Ammon's horn (tissue), 1 donor: ENCODE measurements at regions not wholly inside any gene's neighbourhood (a gene's known extent, or its start where the extent isn't known, plus 50 kb on each side); places are given as distances from the start of the nearest gene placed in this dataset.
"Not testable (repeated sequence)": the region's sequence is repeated elsewhere in the genome, so short reads cannot be mapped to it uniquely, and the experiment has no call there.

Source experiments
- DNase-seq: peaks from one replicate; pipeline ENCODE4 v3.0.0-alpha.2; 2016; ENCODE audit warnings: low spot score

DNA sequence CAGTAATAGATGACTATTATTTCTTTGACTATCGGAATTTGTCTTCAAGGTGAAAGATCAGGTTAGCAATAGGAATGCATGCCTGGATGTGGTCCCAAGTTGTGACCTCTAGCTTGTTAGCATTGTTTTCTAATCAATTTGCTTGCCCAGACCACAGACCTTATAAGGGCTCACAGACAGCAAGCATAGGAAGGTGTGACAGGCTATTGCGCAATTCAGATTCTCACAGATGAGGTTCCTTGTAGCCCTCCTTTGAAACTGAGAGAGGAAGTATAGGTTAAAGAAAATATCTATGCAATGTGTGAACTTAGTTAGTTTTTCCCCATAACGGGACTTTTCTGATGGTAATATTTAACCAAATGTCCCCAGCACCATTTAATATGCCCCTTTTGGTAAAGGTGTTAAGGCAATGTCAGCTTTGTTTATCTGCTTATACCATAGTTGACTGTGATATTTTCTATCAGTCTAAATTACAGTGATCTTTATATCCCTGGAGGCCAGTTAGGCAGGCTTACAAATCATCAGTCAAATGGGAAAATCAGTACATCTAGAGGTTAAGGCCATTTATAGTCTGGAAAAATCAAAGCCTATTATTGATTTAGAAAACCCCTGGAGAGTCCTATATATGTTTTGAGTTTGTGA is 168.1 kb upstream of the MBNL1 start:
- DNase-seq: no peak

DNA sequence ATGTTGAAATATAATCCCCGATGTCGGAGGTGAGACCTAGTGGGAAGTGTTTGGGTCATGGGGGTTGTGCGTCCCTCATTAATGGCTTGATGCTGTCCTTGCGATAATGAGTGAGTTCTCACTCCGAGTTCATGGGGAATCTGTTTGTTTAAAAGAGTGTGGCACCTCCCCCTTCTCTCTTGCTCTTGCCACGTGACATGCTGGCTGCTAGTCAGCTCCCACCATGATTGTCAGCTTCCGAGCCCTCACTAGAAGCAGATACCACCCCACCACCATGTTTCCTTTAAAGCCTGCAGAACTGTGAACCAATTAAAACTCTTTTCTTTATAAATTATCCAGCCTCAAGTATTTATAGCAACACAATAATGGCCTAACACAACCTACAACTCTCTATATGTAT is 166.3 kb upstream of the MBNL1 start:
- no peak for DNase-seq

DNA sequence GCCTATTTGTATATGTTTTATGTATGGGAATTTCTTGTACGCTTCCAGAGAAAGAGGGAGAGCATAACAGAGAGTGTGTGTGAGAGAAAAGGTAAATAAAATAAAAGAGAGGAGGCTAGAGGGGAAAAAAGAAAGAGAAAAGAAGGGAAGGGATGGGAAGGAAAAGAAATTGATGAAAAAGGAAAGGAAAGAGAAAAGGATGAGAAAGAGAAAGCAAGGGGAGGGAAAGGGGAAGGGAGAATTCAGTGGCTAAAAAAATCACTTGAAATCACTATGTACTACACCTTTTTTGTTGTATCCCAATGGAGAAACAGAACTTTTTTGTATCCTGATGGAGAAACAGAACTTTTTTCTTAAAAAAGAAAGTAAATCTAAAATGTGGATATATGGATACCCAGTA is 165.5 kb upstream of the MBNL1 start:
- no peak for DNase-seq

DNA sequence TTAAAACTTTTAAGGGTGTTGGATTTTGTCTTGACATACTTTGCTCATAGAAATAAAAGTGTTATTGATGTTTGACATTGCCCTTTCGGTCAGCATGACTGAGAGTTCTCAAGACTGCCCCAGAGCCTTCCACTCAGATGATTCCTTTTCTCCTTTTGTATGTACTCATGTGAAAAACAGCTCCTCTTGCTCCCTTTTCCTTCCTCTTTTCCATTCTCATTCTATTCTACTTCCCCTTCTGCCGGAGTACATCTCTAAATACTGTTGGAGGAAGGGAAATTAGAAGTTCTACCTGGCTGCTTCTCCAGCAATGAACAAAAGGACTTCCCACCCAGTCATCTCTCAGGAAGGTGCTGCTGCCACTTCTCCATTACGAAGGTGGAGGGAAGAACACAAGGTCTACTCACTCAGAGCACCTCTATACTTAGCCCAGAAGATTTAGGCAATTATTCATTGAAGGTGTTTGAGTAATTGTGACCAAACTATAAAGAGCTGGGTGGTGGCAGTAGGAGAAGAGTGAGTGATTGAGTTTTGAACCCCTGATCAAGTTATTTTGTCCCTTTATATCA is 163.8 kb upstream of the MBNL1 start:
- peak; percentile 22 for DNase-seq

DNA sequence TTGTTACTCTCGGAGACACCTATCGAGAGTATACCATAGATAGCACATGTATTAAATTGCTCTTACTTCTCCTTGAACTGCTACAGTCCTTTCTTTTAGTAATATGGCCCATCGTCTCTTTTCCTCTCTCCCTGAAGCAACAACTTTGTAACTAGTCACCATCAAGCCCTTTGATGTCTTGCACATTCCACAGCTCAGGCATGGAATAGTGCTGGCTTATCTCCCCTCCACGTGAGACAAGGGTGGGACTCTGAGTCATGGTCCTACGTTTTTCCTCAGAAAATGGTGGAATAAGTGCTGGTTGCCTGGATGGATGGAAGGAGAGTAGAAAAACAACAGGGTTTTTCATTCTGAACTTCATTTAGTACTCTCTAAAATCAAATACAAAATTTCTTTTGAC is 163.3 kb upstream of the MBNL1 start:
- no peak for DNase-seq

DNA sequence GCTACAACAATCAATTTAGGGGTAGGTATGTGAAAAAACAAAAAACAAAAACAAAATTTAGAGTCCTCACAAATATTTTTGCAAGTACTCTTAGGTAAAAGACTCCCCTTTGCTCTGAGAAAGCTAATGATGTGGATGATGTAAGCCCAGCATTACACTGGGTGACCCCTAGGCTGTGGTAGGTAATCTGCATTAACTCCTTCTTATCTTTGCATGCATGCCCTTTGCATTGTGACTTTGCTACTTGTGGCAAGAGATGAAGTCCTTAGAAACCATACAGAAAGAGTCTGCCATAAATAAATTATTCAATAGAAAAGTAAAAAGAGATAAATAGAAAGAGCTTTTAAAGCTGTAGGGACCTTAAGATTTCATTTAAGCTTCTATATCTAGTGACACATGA is 159.7 kb upstream of the MBNL1 start:
- no peak for DNase-seq

DNA sequence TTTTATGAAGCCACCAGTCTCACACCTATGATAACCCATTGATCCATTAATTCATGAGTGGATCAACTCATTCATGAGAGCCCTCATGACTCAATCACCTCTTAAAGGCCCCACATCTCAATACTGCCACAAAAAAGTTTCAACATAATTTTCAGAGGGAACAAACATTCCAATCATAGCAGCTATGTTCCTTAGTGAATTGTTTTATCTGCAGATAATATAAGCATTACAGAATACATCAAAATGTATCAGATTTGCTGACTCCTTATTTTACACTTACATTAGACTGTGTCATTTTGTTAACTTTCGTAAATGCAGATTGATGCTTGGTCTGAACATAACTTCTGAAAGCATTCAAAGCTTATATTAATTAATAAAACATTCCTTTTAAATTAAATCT is 155.3 kb upstream of the MBNL1 start:
- no peak for DNase-seq

DNA sequence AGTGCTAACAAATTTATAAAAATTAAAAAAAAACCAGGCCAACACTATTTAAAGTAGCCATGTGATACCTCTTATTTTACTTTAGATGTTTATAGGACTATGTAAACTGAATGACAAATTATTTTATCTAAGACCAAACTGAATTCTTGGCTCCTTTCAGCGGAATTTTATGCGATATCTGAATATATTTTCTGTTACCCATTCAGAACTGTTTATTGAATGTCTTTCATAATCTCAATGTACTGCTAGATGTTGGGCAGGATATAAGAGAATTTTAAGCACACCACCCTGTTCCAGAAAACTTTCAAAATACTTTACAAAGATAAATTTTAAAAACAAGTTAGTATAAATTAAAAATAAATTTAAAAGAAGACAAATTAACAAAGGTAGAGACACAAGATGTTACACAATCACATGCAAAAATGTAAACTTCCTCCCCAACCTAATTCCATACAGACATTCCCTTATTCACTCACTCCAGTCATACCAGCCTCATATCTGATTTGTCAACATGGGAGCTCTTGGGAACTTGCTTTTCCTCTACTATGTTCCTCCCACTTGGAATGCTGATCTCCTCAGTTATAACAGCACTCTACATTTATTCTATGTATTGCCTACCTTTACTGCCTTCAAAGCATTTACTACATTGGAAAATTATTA is 154.6 kb upstream of the MBNL1 start:
- DNase-seq: no peak

- no peak for DNase-seq
Observed at GRCh38 chr3:152120601-152121269, 148.0 kb upstream of the MBNL1 start.

DNA sequence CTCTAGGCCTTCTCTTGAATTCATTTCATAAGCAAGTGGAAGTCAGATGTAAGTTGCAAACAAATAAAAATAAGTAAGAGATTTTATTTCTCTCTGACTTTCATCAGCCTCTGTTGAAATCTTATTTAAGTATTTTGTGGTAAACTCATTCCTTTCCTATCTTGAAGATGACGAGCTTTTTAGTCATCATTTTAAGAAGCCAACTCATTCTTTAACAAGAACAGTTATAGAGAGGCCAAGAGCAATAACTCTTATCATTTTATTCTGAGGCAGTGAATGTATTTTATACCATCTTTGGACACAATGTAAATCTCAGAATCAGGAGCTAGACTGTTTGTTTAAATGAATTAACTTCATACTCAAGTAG is 147.5 kb upstream of the MBNL1 start:
- no peak for DNase-seq

DNA sequence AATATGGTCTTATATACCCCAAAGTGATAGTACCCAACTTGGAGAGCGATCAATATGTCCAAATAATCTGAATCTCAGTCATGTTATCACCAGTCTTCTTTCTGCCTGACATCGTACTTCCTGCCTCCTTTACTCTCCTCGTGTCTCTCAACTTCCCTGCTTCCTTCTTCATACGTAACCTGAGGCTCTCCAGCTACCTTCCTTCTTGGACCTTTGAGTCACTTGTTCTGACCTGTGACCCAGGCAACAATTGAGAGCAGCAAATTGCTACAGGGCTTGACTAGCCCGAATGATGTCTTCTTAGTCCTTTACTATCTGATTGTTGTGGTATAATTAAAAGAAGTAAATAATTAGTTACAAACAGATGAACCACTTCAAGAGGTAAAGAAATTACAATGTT is 145.9 kb upstream of the MBNL1 start:
- DNase-seq: no peak

GRCh38 chr3:152123457-152123856 is 145.3 kb upstream of the MBNL1 start:
- DNase-seq: no peak

GRCh38 chr3:152126260-152126659 is 142.5 kb upstream of the MBNL1 start:
- no peak for DNase-seq

DNA sequence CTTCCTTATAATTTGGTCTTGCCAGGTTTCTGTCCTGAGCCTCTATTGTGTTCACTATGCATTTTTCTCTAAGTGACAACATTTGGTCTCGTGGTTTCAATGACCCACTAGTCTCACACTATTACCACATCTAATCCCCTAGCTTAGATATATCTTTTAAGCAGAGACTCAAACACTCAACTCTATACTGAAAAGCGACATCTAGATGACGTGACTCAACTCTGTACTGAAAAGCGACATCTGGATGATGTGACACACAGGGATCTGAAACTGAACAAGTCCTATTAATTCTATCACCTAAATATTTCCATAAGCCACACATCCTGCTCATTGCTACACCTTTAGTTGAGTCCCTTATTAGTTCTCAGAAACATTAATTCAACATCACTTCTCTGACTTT is 141.7 kb upstream of the MBNL1 start:
- DNase-seq: no peak

- DNase-seq: no peak
Observed at GRCh38 chr3:152128356-152128755, 140.4 kb upstream of the MBNL1 start.

- DNase-seq: no peak
Observed at GRCh38 chr3:152139651-152140050, 129.1 kb upstream of the MBNL1 start.

GRCh38 chr3:152146461-152146860 is 122.3 kb upstream of the MBNL1 start:
- DNase-seq: no peak

DNA sequence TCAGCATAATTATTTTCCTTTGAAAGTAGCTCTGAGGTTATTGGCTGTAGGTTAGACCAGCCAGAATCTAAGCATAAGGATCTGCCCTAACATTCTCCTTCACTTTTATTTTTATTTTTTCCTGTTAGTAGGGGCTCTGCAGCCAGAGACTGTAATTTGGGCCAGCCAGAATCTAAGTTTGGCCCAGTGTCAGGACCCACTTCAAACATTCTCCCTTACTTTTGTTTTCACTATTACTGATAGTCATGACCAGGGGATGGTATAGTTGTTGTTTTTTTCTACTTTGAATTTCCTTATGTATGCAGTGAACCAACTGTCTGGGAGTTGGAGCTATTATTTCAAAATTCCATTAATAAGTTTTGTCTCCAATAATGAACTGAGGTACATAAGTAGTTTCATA is 121.0 kb upstream of the MBNL1 start:
- no peak for DNase-seq

DNA sequence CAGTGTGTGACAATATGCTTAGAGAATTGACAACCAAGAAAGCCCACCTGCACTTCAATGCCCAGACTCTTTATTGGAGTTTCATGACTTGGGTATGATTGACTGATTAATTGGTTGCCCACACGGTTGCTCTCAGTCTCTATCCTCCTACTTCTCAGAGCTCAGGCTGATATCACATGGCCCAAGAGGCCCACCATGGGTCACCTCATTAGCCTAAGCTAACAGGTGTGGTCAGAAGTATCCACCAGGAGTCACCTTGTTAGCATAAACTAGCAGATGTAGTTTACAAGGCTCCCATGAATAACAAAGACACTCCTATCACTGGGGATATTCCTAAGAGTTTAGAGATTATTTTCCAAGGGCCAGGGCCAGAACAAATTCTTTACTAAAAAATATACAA is 120.2 kb upstream of the MBNL1 start:
- no peak for DNase-seq

DNA sequence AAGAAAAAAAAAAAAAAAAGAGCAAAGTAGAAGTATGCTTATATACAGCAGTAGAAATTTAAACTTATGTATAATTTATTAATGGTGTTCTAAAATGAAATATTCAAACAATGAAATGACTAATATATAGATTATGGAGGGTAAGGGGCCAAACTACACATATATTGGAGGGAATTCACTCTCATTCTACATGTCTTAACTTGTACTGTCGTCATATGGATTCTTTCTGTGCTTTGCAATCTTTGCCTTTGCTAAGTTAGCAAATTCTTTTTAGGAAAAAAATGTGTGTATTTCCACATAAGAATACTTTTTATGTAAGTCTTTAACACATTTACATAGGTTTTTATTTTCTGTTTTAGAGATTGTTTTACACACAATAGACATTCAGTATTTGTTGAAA is 118.9 kb upstream of the MBNL1 start:
- DNase-seq: no peak

DNA sequence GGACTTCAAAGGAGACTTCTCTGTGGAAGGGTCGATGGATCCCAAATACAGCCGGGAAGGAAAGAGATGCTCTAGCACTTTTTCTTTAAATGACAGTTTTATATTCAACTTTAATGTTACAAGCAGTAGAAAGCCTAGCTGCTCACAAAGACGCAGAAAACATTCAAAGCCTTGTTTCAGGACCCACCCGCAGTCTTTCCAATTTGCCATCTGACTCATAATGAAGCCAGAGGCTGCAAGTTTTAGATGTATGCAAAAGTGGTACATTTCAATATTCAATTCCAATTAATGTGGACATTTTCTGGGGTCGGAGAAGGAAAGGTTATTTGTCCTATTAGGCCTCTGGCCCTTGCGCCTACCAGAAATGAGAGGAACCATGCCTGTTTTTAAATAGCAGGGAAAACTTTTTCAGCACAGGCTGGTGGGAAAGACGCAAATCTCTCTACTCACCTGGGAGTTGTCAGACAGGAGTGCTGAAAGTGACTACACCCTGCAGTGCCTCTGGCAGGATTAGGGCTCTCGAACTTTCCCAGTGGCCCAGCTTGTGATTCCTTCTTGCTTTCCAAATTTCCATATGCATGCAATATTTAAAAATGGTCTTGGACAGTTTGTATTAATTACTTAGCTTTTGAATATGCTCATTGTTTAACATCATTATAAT is 117.4 kb upstream of the MBNL1 start:
- DNase-seq: peak; percentile 2

- not testable (repeated sequence) for DNase-seq
Observed at GRCh38 chr3:152151877-152152765, 116.6 kb upstream of the MBNL1 start.
